ENCODE measurements at regions not wholly inside any gene's neighbourhood (a gene's known extent, or its start where the extent isn't known, plus 50 kb on each side); places are given as distances from the start of the nearest gene placed in this dataset.

DNA sequence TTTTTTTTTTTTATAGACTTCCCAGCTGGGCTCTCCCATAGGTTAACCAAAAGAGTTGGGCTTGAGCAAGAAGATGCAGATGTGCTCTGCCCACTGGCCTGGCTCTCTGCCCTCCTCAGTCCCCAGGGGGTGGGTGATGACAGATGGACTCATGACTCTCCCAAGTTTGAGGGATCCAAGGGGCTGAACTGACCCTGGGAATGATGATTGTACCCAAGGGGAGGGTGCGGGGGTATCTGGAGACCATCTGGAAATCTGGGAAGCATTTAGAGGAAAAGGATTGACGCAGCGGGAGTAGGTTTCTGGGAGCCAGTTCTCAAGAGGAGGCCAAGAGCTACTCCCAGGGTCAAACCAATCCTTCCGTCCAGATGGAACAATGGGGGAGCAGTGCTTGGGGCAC, 330.8 kb downstream of the CYP26B1 start:
- DNase-seq: no peak

- no peak for DNase-seq
These were observed 331.8 kb downstream of the CYP26B1 start for GRCh38 chr2:71815701-71816474.

- DNase-seq: no peak
These were observed 332.8 kb downstream of the CYP26B1 start for GRCh38 chr2:71814885-71815284.

DNA sequence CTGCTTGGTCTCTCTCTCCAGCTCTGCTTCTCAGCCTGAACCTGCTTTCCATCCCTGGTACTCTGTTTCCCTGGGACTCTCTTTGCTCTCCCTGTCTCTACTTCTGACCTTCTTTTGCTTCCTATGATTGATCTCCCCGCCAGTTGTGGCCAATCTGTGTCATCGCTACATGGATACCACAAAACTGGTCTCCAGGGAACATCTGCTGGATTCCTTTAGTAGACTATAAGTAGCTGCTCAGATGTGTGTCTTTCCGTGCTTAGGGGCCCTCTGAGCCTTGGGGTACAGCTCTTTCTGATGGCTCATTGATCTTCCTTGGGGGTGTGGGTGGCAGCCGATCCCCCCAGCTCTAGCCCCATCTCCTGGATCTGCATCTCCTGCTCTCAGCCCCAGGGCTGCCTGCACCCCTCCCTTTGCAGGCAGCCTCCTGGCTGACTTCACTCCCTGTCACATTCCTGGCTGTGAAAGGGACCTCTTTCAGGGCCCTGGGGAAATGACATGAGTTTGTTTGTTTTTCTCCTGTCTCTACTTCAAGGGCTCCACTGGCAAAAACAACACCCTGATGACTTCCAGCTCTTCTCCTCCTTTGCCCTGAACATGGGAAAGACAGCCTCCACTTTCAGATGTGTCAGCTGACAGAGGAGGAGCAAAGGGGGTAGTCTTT, 333.7 kb downstream of the CYP26B1 start:
- no peak for DNase-seq

- DNase-seq: no peak
These were observed 334.3 kb downstream of the CYP26B1 start for GRCh38 chr2:71813315-71813714.

GRCh38 chr2:71812736-71813135, 334.9 kb downstream of the CYP26B1 start:
- no peak for DNase-seq

DNA sequence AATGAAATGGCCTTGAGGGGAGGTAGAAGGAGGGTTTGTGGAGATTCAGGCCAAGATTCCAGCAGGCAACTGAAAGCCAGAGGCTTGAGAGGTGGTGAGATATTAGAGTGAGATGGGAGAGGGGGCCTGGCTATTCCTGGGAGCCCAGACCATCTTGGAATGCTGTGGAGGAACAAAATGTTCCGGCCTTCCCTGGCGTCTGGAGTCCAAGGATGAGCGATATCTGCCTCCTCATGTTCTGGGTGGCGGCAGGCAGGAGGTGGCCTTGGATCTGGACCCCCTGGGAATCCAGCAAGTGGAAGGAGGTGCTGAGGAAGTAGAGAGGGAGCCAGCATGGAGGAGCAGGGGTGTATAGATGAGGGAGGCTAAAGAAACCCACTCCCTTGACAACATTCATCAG, 335.9 kb downstream of the CYP26B1 start:
- no peak for DNase-seq

DNA sequence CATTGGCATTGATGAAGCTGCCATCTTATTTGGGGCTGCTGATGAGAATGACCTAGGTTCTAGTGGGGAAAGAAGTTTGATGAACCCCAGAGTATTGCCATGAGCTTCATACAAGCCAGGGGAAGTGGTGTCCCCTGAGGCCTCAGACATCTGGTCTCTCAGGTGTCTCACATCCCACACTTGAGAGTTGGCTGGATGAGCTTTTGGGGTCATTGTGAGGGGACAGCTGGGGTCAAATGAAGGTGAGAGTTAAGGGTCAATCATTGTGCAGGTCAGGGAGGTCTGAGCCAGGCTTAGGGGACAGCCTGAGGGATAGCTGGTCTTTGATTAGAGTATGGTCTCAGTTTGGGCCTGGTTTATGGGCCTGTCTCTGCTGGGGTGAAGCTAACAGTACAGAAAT, 336.5 kb downstream of the CYP26B1 start:
- DNase-seq: no peak

DNA sequence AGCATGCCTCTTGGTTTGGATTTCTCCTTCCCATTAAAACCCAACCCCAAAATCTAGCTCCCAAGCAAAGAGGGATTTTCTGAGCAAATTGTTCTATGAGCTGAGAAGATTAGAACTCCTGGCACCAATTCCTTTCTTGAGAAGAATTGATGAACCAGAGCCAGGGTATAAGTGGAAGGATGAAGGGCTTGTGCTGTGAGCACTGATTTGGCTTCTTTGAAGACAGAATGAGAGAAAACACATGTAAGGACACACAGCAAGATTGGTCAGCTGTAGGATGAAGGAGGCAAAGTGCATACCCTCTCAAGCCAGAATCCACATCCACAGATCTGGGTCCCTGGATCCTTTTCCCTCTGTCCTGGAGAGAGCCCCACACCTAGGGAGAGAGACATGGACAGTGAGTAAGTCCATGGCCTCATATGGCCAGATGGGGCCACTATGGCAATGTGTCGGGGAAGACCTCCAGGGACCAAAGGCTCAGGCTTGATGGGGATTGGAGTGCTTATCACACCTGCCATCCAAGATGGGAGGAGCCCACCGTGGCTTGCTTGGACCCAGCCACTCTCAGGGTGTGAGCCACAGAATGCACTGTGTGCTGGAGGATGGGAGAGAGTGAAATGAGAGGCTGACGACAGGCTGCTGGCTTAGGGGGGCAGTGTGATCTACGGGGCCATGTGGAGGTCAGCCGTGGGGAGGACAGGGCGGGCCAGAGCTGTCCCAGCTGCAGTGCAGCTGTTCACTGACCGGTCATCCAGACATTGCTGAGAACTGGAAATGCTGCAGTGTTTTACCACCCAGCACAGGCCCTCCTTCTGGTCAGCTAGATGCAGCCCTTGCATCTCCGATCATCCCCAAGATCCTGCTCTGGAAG, 339.8 kb downstream of the CYP26B1 start:
- DNase-seq: no peak

DNA sequence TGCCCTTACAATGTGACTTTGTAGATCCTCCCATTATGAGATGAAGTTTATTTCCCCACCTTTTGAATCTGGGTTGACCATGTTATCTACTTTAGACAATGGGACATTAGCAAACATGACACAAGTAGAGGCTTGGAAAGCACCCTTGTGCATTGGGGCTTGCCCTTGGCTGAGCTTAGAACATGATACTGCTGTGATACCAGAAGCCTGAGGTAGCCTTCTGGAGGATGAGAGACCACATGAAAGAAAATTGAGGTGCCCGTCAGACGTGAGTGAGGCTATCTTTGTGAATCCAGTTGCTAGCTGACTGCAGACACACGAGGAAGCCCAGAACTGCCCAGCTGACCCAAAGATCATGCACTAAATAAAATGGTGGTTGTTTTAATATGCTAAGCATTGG, 341.2 kb downstream of the CYP26B1 start:
- DNase-seq: no peak

GRCh38 chr2:71804281-71804751, 343.3 kb downstream of the CYP26B1 start:
- no peak for DNase-seq

GRCh38 chr2:71803398-71803797, 344.3 kb downstream of the CYP26B1 start:
- no peak for DNase-seq

- no peak for DNase-seq
These were observed 345.1 kb downstream of the CYP26B1 start for GRCh38 chr2:71802556-71802955.

DNA sequence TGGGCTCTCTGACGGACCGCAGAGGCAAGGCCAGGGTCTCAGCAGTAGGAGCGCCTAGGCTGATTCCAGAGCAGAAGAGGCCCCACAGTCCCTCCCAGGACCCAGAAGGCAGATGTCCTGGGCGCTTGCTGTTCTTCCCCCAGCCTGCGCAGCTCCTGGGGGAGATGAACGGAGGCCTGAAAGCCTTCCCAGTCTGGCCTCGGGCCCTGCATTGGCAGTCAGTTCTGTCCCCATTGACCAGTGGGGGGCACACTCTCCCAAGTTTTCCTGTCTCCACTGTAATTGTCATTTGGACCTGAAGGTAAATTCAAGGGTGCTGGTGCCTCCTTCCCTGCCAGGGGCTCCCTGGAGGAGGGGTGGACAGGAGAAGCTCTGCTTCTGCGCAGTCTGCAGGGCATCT, 345.7 kb downstream of the CYP26B1 start:
- peak in 37 of 56 donors; percentile 5 to 65 (median 30) for DNase-seq

- DNase-seq: no peak
These were observed 346.1 kb downstream of the CYP26B1 start for GRCh38 chr2:71801556-71801955.

- DNase-seq: no peak
These were observed 346.8 kb downstream of the CYP26B1 start for GRCh38 chr2:71800851-71801250.

- DNase-seq: no peak
These were observed 346.9 kb downstream of the DYSF start for GRCh38 chr2:71800106-71800809.

GRCh38 chr2:71799013-71799575, 345.7 kb downstream of the DYSF start:
- DNase-seq: no peak

- DNase-seq: peak in 11 of 56 donors; percentile 4 to 27 (median 15)
These were observed 345.1 kb downstream of the DYSF start for GRCh38 chr2:71798266-71799012.

Data from amygdala (tissue), 56 donors.